ES-I3 (cell line): ENCODE measurements at regions not wholly inside any gene's neighbourhood (a gene's known extent, or its start where the extent isn't known, plus 50 kb on each side); places are given as distances from the start of the nearest gene placed in this dataset.

Source experiments
- H3K36me3 ChIP-seq: 2 replicates; pipeline ENCODE4 v1.6.1; 2013; ENCODE audit warnings: mild to moderate bottlenecking, low read length, control low read depth, moderate library complexity; ENCODE audit not compliant: insufficient read depth
- H3K4me1 ChIP-seq: 2 replicates; pipeline ENCODE4 v1.6.1; 2013; ENCODE audit warnings: mild to moderate bottlenecking, control low read depth, low read length; ENCODE audit not compliant: insufficient read depth
- H3K9ac ChIP-seq: 2 replicates; pipeline ENCODE4 v1.6.1; 2013; ENCODE audit warnings: low read depth, mild to moderate bottlenecking, low read length, moderate library complexity
- H3K9me3 ChIP-seq: 2 replicates; pipeline ENCODE4 v1.6.1; 2013; ENCODE audit warnings: mild to moderate bottlenecking, low read length, moderate library complexity; ENCODE audit not compliant: control insufficient read depth, insufficient read depth

DNA sequence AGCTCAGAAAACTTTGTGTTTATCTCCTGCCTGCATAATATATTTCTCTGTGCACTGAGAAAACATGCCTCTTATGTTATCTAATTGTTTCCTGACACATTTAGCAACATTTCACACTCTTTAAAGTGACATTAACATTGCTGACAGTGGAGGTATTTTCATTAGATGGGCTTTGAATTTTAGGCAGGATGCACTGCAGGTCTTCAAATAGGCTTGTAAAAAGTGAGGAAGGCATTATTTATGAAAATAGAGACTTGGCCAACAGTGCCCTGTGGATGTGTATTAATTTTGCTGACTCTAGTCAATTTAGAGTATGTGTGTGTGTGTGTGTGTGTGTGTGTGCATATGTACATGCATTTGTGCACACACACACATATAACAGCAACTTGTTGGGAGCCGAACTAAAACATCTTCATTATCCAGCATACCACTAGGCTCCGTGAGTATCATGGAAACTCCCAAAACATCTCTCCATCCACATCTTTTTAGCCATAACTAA is 429.5 kb upstream of the WWC1 start:
- Histone ChIP-seq H3K9me3 (no peaks in the 10 kb centered on the region), H3K36me3 (no peaks in the 10 kb centered on the region), H3K4me1 (no peaks in the 10 kb centered on the region), H3K9ac (no peak overlapping the region)

DNA sequence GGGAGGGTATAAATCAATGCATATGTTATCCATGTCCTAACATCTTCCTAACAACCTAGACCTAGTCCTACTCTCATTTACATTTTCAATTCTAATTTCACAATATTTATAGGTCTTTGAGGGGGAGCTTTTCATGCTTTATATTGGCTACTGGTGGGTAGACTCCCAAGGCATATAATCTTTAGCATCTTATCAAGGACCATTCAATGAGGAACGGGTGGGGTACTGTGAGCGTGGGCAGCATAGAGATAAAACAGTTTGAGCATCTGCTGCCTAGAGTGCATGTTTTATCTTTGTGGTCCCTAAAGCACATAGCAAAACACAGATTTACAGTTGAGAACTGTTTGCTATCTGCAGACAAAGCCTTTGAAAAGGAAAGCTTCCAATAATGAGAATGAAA is 427.6 kb upstream of the WWC1 start:
- no peaks in the 10 kb centered on the region for H3K4me1 ChIP-seq
- H3K36me3 ChIP-seq, result no peaks in the 10 kb centered on the region
- no peak overlapping the region for H3K9ac ChIP-seq
- H3K9me3 ChIP-seq, result no peaks in the 10 kb centered on the region

GRCh38 chr5:167864801-167865200 is 426.6 kb upstream of the WWC1 start:
- no peaks in the 10 kb centered on the region for H3K4me1 ChIP-seq
- H3K36me3 ChIP-seq, result no peaks in the 10 kb centered on the region
- H3K9me3 ChIP-seq, result no peaks in the 10 kb centered on the region
- H3K9ac ChIP-seq, result no peak overlapping the region

DNA sequence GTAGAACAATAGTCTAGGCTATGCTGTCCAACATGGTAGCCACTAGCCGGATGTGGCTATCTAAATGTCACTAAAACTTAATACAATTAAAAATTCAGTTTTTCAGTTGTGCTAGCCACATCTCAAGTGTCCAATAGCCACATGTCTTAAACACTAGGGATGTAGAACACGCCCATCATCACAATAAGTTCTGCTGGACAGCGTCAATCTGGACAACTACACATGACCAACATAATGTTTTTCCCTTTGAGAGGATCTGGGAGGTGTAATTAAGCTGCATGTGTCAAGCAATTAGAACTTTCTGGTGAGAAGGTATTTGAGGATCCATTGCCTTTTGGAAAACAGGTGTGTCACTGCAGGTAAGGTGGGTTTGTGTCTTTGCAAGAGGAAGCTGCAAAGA is 424.6 kb upstream of the WWC1 start:
- no peaks in the 10 kb centered on the region for H3K36me3 ChIP-seq

DNA sequence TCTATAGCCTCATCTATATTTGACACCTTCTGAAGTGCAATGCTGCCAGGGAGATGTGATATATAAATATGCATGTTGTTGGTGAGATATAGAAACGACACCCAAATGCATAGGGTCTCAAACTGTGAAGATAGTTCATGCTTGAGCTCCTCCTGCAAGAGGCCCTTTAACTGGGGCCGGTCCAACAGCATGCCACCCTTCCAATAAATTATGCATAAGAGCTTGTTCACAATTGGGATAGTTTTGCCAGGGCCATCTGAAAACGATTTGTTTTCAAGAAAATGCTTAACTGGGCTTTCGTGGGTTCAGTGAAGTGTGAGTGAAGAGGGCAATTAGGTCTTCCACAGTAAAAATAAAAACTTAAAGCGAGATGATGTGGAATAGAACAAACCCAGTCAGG is 424.2 kb upstream of the WWC1 start:
- H3K4me1 ChIP-seq, result no peaks in the 10 kb centered on the region
- no peaks in the 10 kb centered on the region for H3K9me3 ChIP-seq
- H3K36me3 ChIP-seq, result no peaks in the 10 kb centered on the region
- H3K9ac ChIP-seq, result no peak overlapping the region

More for the DNA sequence above, 424.6 kb upstream of the WWC1 start:
- Histone ChIP-seq H3K9ac (no peak overlapping the region), H3K9me3 (no peaks in the 10 kb centered on the region), H3K4me1 (no peaks in the 10 kb centered on the region)

DNA sequence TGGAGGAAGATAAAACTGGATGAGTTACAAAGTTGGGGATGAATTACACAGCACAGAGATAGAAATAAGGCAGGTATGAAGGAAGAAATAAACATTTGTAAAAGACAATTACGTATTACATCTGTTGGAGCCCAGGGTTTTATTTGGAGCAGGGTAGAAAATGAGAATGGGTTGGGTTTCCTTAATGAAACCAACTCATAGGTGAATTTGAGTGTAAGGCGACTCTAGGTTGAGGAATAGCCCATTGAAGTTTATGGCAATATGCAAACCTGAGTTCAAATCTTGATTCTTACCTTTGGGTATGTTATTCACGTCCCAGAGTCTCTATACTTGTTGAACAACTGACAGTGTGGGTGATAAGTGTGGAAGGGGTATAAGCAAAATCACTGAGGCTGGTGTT is 422.3 kb upstream of the WWC1 start:
- H3K9me3 ChIP-seq, result no peaks in the 10 kb centered on the region
- no peaks in the 10 kb centered on the region for H3K36me3 ChIP-seq
- H3K4me1 ChIP-seq, result no peaks in the 10 kb centered on the region

GRCh38 chr5:167870055-167870454 is 421.4 kb upstream of the WWC1 start:
- Histone ChIP-seq H3K4me1 (no peaks in the 10 kb centered on the region), H3K9me3 (no peaks in the 10 kb centered on the region), H3K36me3 (no peaks in the 10 kb centered on the region), H3K9ac (no peak overlapping the region)

More for the DNA sequence above, 422.3 kb upstream of the WWC1 start:
- H3K9ac ChIP-seq, result no peak overlapping the region

GRCh38 chr5:167871091-167871490 is 420.4 kb upstream of the WWC1 start:
- Histone ChIP-seq H3K4me1 (no peaks in the 10 kb centered on the region), H3K9ac (no peak overlapping the region), H3K9me3 (no peaks in the 10 kb centered on the region)

DNA sequence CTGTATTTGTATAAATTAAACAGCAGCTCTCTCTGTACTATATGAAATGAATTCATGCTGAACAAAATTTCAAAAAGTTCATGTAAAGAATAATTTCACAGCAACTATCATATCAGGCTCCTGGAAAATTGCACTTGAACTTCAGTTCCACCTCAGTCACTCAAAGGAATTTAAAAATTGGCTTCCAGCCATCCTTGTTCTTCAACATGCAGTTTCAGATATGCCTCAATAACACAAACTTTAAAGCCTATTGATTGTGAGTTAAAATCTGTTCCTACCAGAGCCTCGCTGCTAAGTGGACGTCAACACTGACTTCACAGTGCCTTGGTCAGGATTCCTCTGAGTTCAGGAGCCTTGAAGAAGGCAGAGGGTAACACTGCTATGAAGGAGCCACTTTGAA is 418.7 kb upstream of the WWC1 start:
- Histone ChIP-seq H3K9me3 (no peaks in the 10 kb centered on the region), H3K4me1 (no peaks in the 10 kb centered on the region), H3K9ac (no peak overlapping the region), H3K36me3 (no peaks in the 10 kb centered on the region)

More at GRCh38 chr5:167871091-167871490, 420.4 kb upstream of the WWC1 start:
- H3K36me3 ChIP-seq, result no peaks in the 10 kb centered on the region

GRCh38 chr5:167877114-167877722 is 414.2 kb upstream of the WWC1 start:
- Histone ChIP-seq H3K9me3 (no peaks in the 10 kb centered on the region), H3K4me1 (no peaks in the 10 kb centered on the region), H3K36me3 (no peaks in the 10 kb centered on the region; the same call in 1 of the 2 replicates), H3K9ac (no peak overlapping the region)

- Histone ChIP-seq H3K4me1 (no peaks in the 10 kb centered on the region), H3K36me3 (no peaks in the 10 kb centered on the region; the same call in 1 of the 2 replicates), H3K9me3 (no peaks in the 10 kb centered on the region), H3K9ac (no peak overlapping the region)
Measured at GRCh38 chr5:167877924-167878323, 413.5 kb upstream of the WWC1 start.

- Histone ChIP-seq H3K9me3 (no peaks in the 10 kb centered on the region), H3K4me1 (no peaks in the 10 kb centered on the region), H3K36me3 (no peaks in the 10 kb centered on the region; the same call in 1 of the 2 replicates)
Measured at GRCh38 chr5:167880420-167880819, 411.0 kb upstream of the WWC1 start.

DNA sequence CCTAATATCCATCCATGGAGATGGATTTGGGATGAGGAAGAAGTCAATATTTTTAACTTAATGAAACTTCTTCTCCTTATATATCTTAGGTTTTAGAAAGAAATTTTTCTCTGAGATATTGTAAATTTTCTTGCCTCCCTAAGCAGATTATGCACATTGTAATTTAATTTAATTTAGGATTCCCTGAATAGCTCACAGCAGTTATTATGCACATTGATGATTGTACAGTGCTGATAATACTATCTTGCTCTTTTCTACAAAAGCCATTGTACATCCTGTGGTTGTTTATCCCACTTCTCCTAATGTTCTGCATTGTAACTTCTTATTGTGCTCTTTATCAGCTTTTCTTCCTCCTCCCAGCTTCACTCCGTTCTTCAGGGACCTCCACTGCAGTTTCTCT is 410.4 kb upstream of the WWC1 start:
- Histone ChIP-seq H3K36me3 (no peaks in the 10 kb centered on the region; the same call in 1 of the 2 replicates), H3K9me3 (no peaks in the 10 kb centered on the region), H3K9ac (no peak overlapping the region)

More at GRCh38 chr5:167880420-167880819, 411.0 kb upstream of the WWC1 start:
- H3K9ac ChIP-seq, result no peak overlapping the region

GRCh38 chr5:167886196-167886595 is 405.2 kb upstream of the WWC1 start:
- no peaks in the 10 kb centered on the region for H3K9me3 ChIP-seq
- no peaks in the 10 kb centered on the region; the same call in 1 of the 2 replicates for H3K36me3 ChIP-seq
- H3K4me1 ChIP-seq, result no peaks in the 10 kb centered on the region; the same call in 1 of the 2 replicates
- H3K9ac ChIP-seq, result no peak overlapping the region

More for the DNA sequence above, 410.4 kb upstream of the WWC1 start:
- no peaks in the 10 kb centered on the region for H3K4me1 ChIP-seq

DNA sequence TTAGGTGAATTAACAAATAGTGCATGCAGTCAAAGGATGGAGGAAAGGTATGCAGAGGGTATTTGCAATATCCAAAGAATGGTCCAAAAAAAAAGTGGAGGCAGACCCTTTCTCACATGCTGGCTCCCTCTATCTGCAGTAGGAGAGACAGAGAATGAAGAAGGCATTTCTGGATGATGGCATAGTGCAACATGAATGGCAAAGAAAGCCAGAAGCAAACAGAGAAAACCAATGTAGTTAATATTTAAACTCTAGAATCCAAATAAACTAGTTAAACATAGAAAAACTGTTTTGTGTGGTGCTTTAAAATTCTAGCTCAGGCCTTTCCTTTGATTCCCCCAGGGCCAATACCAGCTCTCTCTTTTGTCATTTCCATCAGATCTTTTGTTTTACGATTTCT is 403.1 kb upstream of the WWC1 start:
- Histone ChIP-seq H3K9me3 (no peaks in the 10 kb centered on the region), H3K4me1 (no peaks in the 10 kb centered on the region; the same call in 1 of the 2 replicates), H3K36me3 (no peaks in the 10 kb centered on the region), H3K9ac (no peak overlapping the region)
